SK-N-MC (cell line): ENCODE measurements at regions not wholly inside any gene's neighbourhood (a gene's known extent, or its start where the extent isn't known, plus 50 kb on each side); places are given as distances from the start of the nearest gene placed in this dataset.

Source experiments
- DNase-seq: peaks from one replicate; pipeline ENCODE4 v3.0.0-alpha.2; 2011; ENCODE audit warnings: low read depth, low spot score
- H3K27ac ChIP-seq: fragments of 200-600 bp; sonication (generic); 2 replicates; pipeline ENCODE4 v1.5.1; 2016; ENCODE audit warnings: mixed run types
- H3K36me3 ChIP-seq: fragments of 200-600 bp; sonication (generic); 2 replicates; pipeline ENCODE4 v1.6.1; 2017; ENCODE audit warnings: antibody characterized with exemption, low read length, mixed read lengths; ENCODE audit not compliant: insufficient read depth
- H3K4me3 ChIP-seq: fragments of 200-600 bp; sonication (generic); 2 replicates; pipeline ENCODE4 v1.5.1; 2016
- H3K9ac ChIP-seq: fragments of 200-600 bp; sonication (generic); 2 replicates; pipeline ENCODE4 v1.8.0; 2017; ENCODE audit warnings: mixed run types, mixed read lengths; ENCODE audit not compliant: insufficient read length
- H3K9me3 ChIP-seq: fragments of 200-600 bp; sonication (generic); 2 replicates; pipeline ENCODE4 v1.6.1; 2017; ENCODE audit warnings: low read depth, mild to moderate bottlenecking, antibody characterized with exemption, low read length, moderate library complexity, mixed read lengths
- EZH2 ChIP-seq: fragments of 200-600 bp; sonication (generic); IDR thresholded peaks from one replicate; pipeline ENCODE4 v1.6.1; 2017; ENCODE audit warnings: antibody characterized with exemption
- FOXP2 ChIP-seq: optimal IDR thresholded peaks from 2 replicates; pipeline ENCODE3; 2011; ENCODE audit warnings: mild to moderate bottlenecking, moderate library complexity; ENCODE audit not compliant: insufficient read depth; ENCODE audit errors: extremely low read length, control extremely low read depth
- POLR2AphosphoS5 ChIP-seq: IDR thresholded peaks from 2 replicates; pipeline ENCODE4 v1.6.1; 2012; ENCODE audit warnings: mild to moderate bottlenecking, low read depth, low read length, borderline replicate concordance

- Histone ChIP-seq H3K9ac (no peak overlapping the region), H3K9me3 (no peaks in the 10 kb centered on the region), H3K27ac (no peak overlapping the region), H3K36me3 (no peaks in the 10 kb centered on the region), H3K4me3 (no peak overlapping the region)
- TF ChIP-seq POLR2AphosphoS5 (no peak), EZH2 (no peak), FOXP2 (no peak)
- DNase-seq, result no peak
These were observed 471.8 kb downstream of the GBE1 start for GRCh38 chr3:81289676-81290075.

GRCh38 chr3:81279481-81280379, 481.7 kb downstream of the GBE1 start:
- H3K36me3 ChIP-seq, result no peaks in the 10 kb centered on the region
- no peak overlapping the region for H3K4me3 ChIP-seq
- no peak overlapping the region for H3K9ac ChIP-seq
- TF ChIP-seq POLR2AphosphoS5, result no peak
- no peak for TF ChIP-seq EZH2
- no peak for TF ChIP-seq FOXP2
- DNase-seq, result no peak
- no peak overlapping the region for H3K27ac ChIP-seq
- H3K9me3 ChIP-seq, result no peaks in the 10 kb centered on the region

GRCh38 chr3:81277853-81278252, 483.6 kb downstream of the GBE1 start:
- no peak overlapping the region for H3K9ac ChIP-seq
- H3K36me3 ChIP-seq, result no peaks in the 10 kb centered on the region
- DNase-seq, result no peak
- H3K9me3 ChIP-seq, result no peaks in the 10 kb centered on the region
- H3K4me3 ChIP-seq, result no peak overlapping the region
- TF ChIP-seq POLR2AphosphoS5 (no peak), FOXP2 (no peak), EZH2 (no peak)
- no peak overlapping the region for H3K27ac ChIP-seq

GRCh38 chr3:81274671-81275070, 486.8 kb downstream of the GBE1 start:
- Histone ChIP-seq H3K27ac (no peak overlapping the region), H3K9me3 (no peaks in the 10 kb centered on the region), H3K36me3 (no peaks in the 10 kb centered on the region), H3K9ac (no peak overlapping the region), H3K4me3 (no peak overlapping the region)
- no peak for DNase-seq
- TF ChIP-seq POLR2AphosphoS5 (no peak), EZH2 (no peak), FOXP2 (no peak)

- no peak overlapping the region for H3K9ac ChIP-seq
- no peaks in the 10 kb centered on the region for H3K9me3 ChIP-seq
- H3K27ac ChIP-seq, result no peak overlapping the region
- no peak for TF ChIP-seq FOXP2
- no peak for TF ChIP-seq POLR2AphosphoS5
- no peak for TF ChIP-seq EZH2
- H3K4me3 ChIP-seq, result no peak overlapping the region
- DNase-seq, result no peak
- H3K36me3 ChIP-seq, result no peaks in the 10 kb centered on the region
These were observed 490.7 kb downstream of the GBE1 start for GRCh38 chr3:81270603-81271379.

- Histone ChIP-seq H3K9me3 (no peaks in the 10 kb centered on the region), H3K4me3 (no peak overlapping the region), H3K27ac (no peak overlapping the region), H3K36me3 (no peaks in the 10 kb centered on the region), H3K9ac (no peak overlapping the region)
- TF ChIP-seq EZH2 (no peak), FOXP2 (no peak), POLR2AphosphoS5 (no peak)
- no peak for DNase-seq
These were observed 492.9 kb downstream of the GBE1 start for GRCh38 chr3:81268526-81268925.

- Histone ChIP-seq H3K36me3 (no peaks in the 10 kb centered on the region), H3K9me3 (no peaks in the 10 kb centered on the region), H3K27ac (no peak overlapping the region), H3K4me3 (no peak overlapping the region), H3K9ac (no peak overlapping the region)
- TF ChIP-seq FOXP2 (no peak), EZH2 (no peak), POLR2AphosphoS5 (no peak)
- no peak for DNase-seq
These were observed 499.4 kb downstream of the GBE1 start for GRCh38 chr3:81261996-81262395.

- no peak for TF ChIP-seq FOXP2
- TF ChIP-seq POLR2AphosphoS5, result no peak
- TF ChIP-seq EZH2, result no peak
- Histone ChIP-seq H3K9me3 (no peaks in the 10 kb centered on the region), H3K27ac (no peak overlapping the region), H3K4me3 (no peak overlapping the region), H3K9ac (no peak overlapping the region), H3K36me3 (no peaks in the 10 kb centered on the region)
- no peak for DNase-seq
These were observed 506.0 kb downstream of the GBE1 start for GRCh38 chr3:81255463-81255862.
